HCT116 (cell line): ENCODE measurements at regions not wholly inside any gene's neighbourhood (a gene's known extent, or its start where the extent isn't known, plus 50 kb on each side); places are given as distances from the start of the nearest gene placed in this dataset.

Experiments
- ATAC-seq: fragments of 200-7000 bp; cut with Tn5 transposase; 2 replicates; pipeline ENCODE4 v1.9.1; 2020; ENCODE audit warnings: mild to moderate bottlenecking, moderate library complexity
- BruUV-seq: library from RNA; stranded (reverse); fragments of 400-500 nt; replicated peaks from 2 replicates; lab custom pipeline; 2021; lab: Mats Ljungman, UMichigan
- CTCF ChIA-PET: fragments of 300-600 bp; sonication (Branson Sonifier 250); formaldehyde crosslinking; loops from one replicate; lab custom pipeline; 2021; ENCODE audit warnings: antibody characterized with exemption; lab: Charles Lee
- POLR2A ChIA-PET: fragments of 300-600, 350-600 bp; sonication (Branson Sonifier 250); formaldehyde crosslinking; loops from one replicate; lab custom pipeline; 2021; ENCODE audit warnings: antibody characterized with exemption; lab: Charles Lee
- RAD21 ChIA-PET, 2 experiments: fragments of 300-600 bp; sonication (Branson Sonifier 250); formaldehyde crosslinking; loops; one replicate each; lab custom pipeline; 2023; ENCODE audit warnings: low total read pairs in 2 of 2; ENCODE audit not compliant: uncharacterized antibody in 2 of 2, unreplicated experiment in 2 of 2, low non-redundant PET in 1 of 2; lab: Charles Lee
- DNase-seq: peaks from one replicate; pipeline ENCODE4 v3.0.0-alpha.2; 2010; ENCODE audit warnings: low read depth, low spot score
- H2AFZ ChIP-seq: fragments of 200-600 bp; shearing (Covaris generic), sonication (generic); 2 replicates; pipeline ENCODE4 v1.6.1; 2017; ENCODE audit warnings: low read depth, mixed run types, mixed read lengths, antibody characterized with exemption, low read length; ENCODE audit not compliant: poor library complexity, severe bottlenecking
- H3K27ac ChIP-seq: 2 replicates; pipeline ENCODE4 v1.5.1; 2012; ENCODE audit warnings: low read depth, low read length
- H3K27me3 ChIP-seq: fragments of 200-600 bp; sonication (generic); 2 replicates; pipeline ENCODE4 v1.6.1; 2016; ENCODE audit warnings: mixed run types, low read length, mixed read lengths; ENCODE audit not compliant: insufficient read depth
- H3K36me3 ChIP-seq, 2 experiments: fragments of 200-500 bp in 1 of 2; fragments of 200-600 bp in 1 of 2; sonication (Bioruptor generic) in 1 of 2; sonication (generic) in 1 of 2; 2 replicates each; pipeline versions ENCODE4 v1.5.1 to v1.6.1; 2014 to 2016; ENCODE audit warnings: low read length in 2 of 2, inconsistent platforms in 1 of 2, mixed read lengths in 1 of 2, mixed run types in 1 of 2; ENCODE audit not compliant: insufficient read depth in 2 of 2, control insufficient read depth in 1 of 2
- H3K4me1 ChIP-seq, 2 experiments: fragments of 200-600 bp in 1 of 2; sonication (generic) in 1 of 2; 2 replicates each; pipeline versions ENCODE4 v1.5.1 to v1.6.1; 2012 to 2017; ENCODE audit warnings: low read length in 2 of 2, inconsistent platforms in 1 of 2, mild to moderate bottlenecking in 1 of 2, mixed read lengths in 1 of 2, mixed run types in 1 of 2, moderate library complexity in 1 of 2; ENCODE audit not compliant: insufficient read depth in 2 of 2, control insufficient read depth in 1 of 2
- H3K4me2 ChIP-seq: fragments of 200-600 bp; sonication (generic); 2 replicates; pipeline ENCODE4 v1.6.1; 2017; ENCODE audit warnings: mixed run types, low read length, mixed read lengths
- H3K4me3 ChIP-seq, 2 experiments: fragments of 200-600 bp in 1 of 2; sonication (generic) in 1 of 2; replicated peaks in 1 of 2; 2 replicates each; pipeline ENCODE4 v1.5.1; 2011 to 2016; ENCODE audit warnings: low read length in 2 of 2, control low read depth in 1 of 2, low read depth in 1 of 2, mild to moderate bottlenecking in 1 of 2, mixed read lengths in 1 of 2, mixed run types in 1 of 2
- H3K79me2 ChIP-seq: fragments of 200-600 bp; sonication (generic); 2 replicates; pipeline ENCODE4 v1.6.1; 2017; ENCODE audit warnings: mild to moderate bottlenecking, mixed run types, low read length, moderate library complexity, mixed read lengths; ENCODE audit not compliant: insufficient read depth
- H3K9ac ChIP-seq: fragments of 200-600 bp; sonication (generic); 2 replicates; pipeline ENCODE4 v1.6.1; 2016; ENCODE audit warnings: low read length, mixed read lengths
- H3K9me2 ChIP-seq: fragments of 200-600 bp; sonication (generic), shearing (Covaris generic); 2 replicates; pipeline ENCODE4 v1.6.1; 2017; ENCODE audit warnings: mixed run types, mild to moderate bottlenecking, moderate library complexity; ENCODE audit not compliant: insufficient read depth
- H3K9me3 ChIP-seq, 2 experiments: fragments of 200-500 bp in 1 of 2; fragments of 200-600 bp in 1 of 2; sonication (Bioruptor generic) in 1 of 2; sonication (generic) in 1 of 2; 2 replicates each; pipeline ENCODE4 v1.6.1; 2014 to 2017; ENCODE audit warnings: low read length in 2 of 2, mixed read lengths in 2 of 2, inconsistent platforms in 1 of 2, low read depth in 1 of 2, mild to moderate bottlenecking in 1 of 2, mixed run types in 1 of 2, moderate library complexity in 1 of 2; ENCODE audit not compliant: control insufficient read depth in 1 of 2, insufficient read depth in 1 of 2
- H4K20me1 ChIP-seq: fragments of 200-600 bp; sonication (generic), shearing (Covaris generic); 2 replicates; pipeline ENCODE4 v1.6.1; 2017; ENCODE audit warnings: mixed run types, mild to moderate bottlenecking, moderate library complexity; ENCODE audit not compliant: insufficient read depth
- CTCF ChIP-seq, 3 experiments: fragments of 200-600 bp in 1 of 3; sonication (generic) in 1 of 3; IDR thresholded peaks in 2 of 3; conservative IDR thresholded peaks in 1 of 3; 2 replicates each; pipeline ENCODE4 v1.5.1; 2012 to 2017; ENCODE audit warnings: low read depth in 2 of 3, low read length in 2 of 3, antibody characterized with exemption in 1 of 3, borderline replicate concordance in 1 of 3, control low read depth in 1 of 3, mild to moderate bottlenecking in 1 of 3, mixed read lengths in 1 of 3, mixed run types in 1 of 3, moderate library complexity in 1 of 3; ENCODE audit not compliant: insufficient read depth in 1 of 3
- POLR2A ChIP-seq: IDR thresholded peaks from 2 replicates; pipeline ENCODE4 v1.7.0; 2011; ENCODE audit warnings: borderline replicate concordance; ENCODE audit not compliant: insufficient read depth, insufficient read length; ENCODE audit errors: extremely low read depth
- YY1 ChIP-seq: IDR thresholded peaks from 2 replicates; pipeline ENCODE4 v1.6.1; 2011; ENCODE audit warnings: low read length, low read depth, moderate library complexity, mild to moderate bottlenecking; ENCODE audit not compliant: insufficient replicate concordance; ENCODE audit errors: extremely low read depth
- ZNF274 ChIP-seq: fragments of 200-500 bp; sonication (Bioruptor generic); IDR thresholded peaks from 2 replicates; pipeline ENCODE4 v1.6.1; 2014; ENCODE audit warnings: mild to moderate bottlenecking, low read depth, low read length, inconsistent platforms
- intact Hi-C: fragments of 100-400 bp; cut with micrococcal nuclease; formaldehyde crosslinking; loops from 2 replicates; pipeline ENCODE4 v1.10.0; 2022

GRCh38 chr12:16417058-16417457 is 69.6 kb downstream of the MGST1 start:
- ATAC-seq, result no peak
- Histone ChIP-seq H3K36me3 (no peaks in the 10 kb centered on the region), H3K27ac (no peak overlapping the region), H3K9me2 (no peaks in the 10 kb centered on the region), H3K4me2 (no peak overlapping the region), H3K9me3 (no peaks in the 10 kb centered on the region), H3K9ac (no peak overlapping the region), H2AFZ (no peak overlapping the region), H4K20me1 (no peaks in the 10 kb centered on the region), H3K79me2 (no peaks in the 10 kb centered on the region), H3K27me3 (no peaks in the 10 kb centered on the region), H3K4me1 (no peaks in the 10 kb centered on the region), H3K4me3 (no peak overlapping the region)
- ChIA-PET POLR2A (no interaction called here), RAD21 (no interaction called here), CTCF (no interaction called here)
- no peak for DNase-seq
- intact Hi-C loops, result no loop called here
- TF ChIP-seq YY1 (no peak), CTCF (IDR thresholded peaks at IDR 0.05 in 2 of 3, conservative IDR thresholded peaks at IDR 0.05 in 1 of 3; ENCODE audit: borderline replicate concordance in 1 of 3, insufficient read depth in 1 of 3, low read depth in 2 of 3, low read length in 2 of 3) (peak in 1 of 3 experiments; percentile 30; a peak in 2 of 6 replicates)
- no TSS peak for BruUV-seq

- Histone ChIP-seq H3K4me1 (no peaks in the 10 kb centered on the region), H2AFZ (no peak overlapping the region), H3K36me3 (no peaks in the 10 kb centered on the region), H3K9me3 (no peaks in the 10 kb centered on the region), H4K20me1 (no peaks in the 10 kb centered on the region), H3K27me3 (no peaks in the 10 kb centered on the region), H3K79me2 (no peaks in the 10 kb centered on the region), H3K9me2 (no peaks in the 10 kb centered on the region), H3K4me2 (no peak overlapping the region), H3K4me3 (no peak overlapping the region), H3K27ac (no peak overlapping the region), H3K9ac (no peak overlapping the region)
- intact Hi-C loops, result no loop called here
- TF ChIP-seq ZNF274 (no peak), YY1 (no peak), POLR2A (no peak)
- ChIA-PET RAD21 (no interaction called here), CTCF (no interaction called here), POLR2A (no interaction called here)
- DNase-seq, result no peak
- no peak for ATAC-seq
- no TSS peak for BruUV-seq
Observed at GRCh38 chr12:16421806-16422205, 74.4 kb downstream of the MGST1 start.
